ELR (cell line): ENCODE measurements at regions not wholly inside any gene's neighbourhood (a gene's known extent, or its start where the extent isn't known, plus 50 kb on each side); places are given as distances from the start of the nearest gene placed in this dataset.

Source experiments
- DNase-seq: peaks from one replicate; pipeline ENCODE4 v3.0.0-alpha.2; 2015; ENCODE audit warnings: low read depth

DNA sequence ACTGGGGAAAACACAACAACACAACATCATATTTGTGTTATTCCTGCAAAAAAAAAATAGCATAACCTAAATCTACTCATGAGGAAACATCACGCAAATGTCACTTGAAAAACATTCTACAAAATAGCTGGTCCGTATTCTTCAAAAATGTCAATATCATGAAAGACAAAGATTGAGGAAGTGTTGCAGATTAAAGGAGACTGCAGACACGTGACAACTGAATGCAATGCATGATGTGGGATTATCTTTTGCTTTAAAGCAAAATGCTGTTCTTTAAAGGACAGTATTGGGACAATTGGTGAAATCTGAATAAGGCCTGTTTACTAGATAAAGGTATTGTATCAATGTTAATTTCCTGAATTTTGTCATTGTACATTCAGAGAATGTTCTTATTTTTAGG, 157.7 kb downstream of the SMIM20 start:
- DNase-seq: no peak

DNA sequence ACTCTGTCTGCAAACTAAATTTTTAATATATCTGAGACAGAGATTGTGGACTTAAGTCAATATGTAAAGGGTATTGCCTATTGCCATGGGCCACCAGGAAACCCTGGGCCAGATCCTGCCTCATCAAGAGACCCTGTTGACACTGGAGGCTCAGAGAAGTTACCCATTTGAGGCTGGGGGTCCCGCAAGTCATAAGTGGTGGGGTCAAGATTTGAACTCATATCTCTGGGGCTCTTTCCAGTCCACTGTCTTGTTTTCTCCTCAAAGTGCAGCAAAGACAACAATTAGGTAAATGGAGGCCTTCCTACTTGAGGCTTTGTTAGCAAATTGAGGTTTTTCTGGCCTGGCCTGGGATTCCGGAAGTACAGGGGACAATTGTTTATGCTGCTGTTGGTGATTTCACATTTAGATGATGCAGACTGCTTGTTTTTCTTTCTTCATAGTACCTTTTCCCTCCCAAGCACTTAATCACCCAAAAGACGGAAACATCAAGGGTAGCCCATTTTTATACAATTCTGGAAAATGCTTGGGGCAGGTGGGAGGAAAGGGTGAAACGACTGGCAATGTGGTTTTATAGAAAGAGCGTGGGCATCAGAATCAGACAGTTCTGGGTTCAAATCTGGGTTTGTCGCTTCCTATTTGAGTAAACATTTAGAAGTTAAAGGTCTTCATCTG, 160.0 kb downstream of the SMIM20 start:
- no peak for DNase-seq

DNA sequence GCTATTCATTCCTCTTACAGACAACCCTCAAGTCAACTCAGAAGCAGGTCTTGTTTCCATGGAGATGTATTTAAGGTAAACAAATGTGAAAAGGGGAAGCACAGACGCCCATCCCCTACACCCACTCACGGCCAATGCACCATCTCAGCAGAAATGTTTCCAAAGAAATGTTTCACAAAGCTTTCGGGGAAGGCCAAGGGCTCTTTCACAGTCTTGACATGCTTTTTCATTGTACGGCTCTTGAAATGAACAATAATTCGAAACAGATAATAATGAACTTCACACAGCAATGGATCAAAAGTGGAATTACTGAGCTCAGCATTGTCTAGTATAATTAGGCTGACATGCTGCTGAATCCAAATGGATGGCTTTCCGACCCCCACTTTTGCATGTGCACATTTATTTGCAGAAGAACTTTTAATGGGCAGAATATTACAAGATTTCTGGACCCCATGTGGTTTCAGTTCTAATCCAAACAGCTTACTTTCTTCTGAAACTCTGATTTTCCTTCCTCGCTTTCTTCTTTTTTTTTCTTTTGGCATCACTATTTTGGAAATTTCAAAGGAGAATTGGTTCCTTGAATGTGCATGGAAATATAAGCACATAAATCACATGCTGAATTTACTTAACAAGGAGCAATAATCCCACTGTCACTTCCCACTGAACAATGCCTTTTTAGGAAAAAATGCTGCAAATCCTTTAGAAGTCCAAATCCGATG, 160.9 kb downstream of the SMIM20 start:
- DNase-seq: no peak

DNA sequence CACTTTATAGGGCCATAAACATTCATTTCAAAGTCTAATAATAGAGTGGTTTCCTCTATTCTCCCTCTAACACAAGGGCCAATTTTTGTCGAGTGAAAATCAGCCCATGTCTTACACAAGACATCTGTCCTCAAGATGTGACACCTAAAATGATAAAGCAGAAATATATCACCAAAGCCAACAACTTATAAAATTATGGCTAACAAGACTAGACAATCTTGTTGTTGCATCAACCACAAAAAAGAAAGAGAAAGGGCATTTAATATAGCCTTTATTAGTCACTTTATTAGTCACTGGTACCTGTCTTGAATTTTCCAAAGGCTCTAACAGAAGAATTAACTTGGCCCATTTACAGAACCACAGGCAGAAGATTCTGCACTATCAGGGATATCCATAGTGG, 161.6 kb downstream of the SMIM20 start:
- DNase-seq: peak; percentile 27

DNA sequence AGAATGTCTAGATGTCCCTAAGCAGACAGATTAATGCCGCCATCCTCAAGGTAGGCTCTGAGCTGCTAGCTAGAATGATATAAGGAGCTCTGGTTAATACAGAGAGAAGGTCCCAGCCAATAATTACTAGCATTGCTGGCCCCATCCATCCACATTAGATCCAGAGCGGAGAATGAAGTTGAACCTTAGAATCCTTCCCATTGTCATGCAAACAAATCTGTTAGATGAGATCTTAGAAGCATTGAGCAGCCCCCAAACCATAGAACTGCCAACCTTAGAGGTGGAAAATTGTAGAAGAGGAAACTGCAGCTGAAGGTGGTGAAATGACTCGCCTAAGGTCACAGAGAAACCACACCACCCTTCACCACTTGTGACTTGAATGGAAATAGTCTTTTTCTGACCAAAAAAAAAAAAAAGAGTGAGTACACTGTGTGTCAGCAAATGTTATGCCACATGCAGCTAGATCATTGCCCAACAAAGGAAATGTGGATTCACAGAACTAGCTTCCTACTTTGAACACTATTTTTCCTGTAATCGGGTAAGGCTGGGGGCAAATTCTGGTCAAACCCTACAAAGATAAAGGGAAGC, 162.1 kb downstream of the SMIM20 start:
- peak; percentile 82 for DNase-seq

DNA sequence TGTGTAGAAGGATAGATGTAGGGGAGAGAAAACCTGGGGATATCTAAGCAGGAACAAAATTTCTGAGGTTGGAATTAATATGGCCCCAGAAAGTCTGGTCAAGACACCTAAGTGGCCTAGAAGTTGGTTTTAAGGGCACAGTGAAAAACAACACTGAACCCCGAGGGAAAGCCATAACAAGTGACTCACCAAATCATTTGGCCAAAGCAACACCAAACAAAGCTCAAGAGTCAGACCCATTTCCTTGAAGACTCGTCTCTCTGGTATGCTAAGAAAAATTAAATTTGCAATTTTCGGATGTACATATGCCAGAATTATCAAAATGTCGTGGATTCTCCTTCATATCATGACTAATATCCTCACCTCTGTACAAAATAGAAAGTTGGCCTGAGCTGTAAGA, 162.9 kb downstream of the SMIM20 start:
- peak; percentile 78 for DNase-seq

DNA sequence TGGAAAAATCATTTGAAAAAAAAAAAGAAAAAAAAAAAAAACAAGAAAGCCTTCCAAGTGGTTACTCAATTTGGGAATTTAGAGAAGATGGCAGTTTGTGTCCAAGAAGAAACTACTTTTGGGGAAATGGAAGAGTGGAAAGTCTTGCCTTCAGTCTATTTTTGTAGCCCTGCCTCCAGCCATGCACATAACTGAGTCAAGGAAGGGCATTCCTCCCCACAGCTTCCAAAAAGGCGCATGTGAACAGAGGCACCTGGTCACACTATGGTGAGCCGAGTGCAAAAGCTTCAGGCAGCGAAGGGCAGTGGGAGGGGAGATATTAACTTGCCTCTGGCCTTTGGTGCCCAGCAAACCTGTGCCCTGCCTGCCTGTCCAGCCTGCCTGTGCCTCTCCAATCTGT, 163.7 kb downstream of the SMIM20 start:
- no peak for DNase-seq

DNA sequence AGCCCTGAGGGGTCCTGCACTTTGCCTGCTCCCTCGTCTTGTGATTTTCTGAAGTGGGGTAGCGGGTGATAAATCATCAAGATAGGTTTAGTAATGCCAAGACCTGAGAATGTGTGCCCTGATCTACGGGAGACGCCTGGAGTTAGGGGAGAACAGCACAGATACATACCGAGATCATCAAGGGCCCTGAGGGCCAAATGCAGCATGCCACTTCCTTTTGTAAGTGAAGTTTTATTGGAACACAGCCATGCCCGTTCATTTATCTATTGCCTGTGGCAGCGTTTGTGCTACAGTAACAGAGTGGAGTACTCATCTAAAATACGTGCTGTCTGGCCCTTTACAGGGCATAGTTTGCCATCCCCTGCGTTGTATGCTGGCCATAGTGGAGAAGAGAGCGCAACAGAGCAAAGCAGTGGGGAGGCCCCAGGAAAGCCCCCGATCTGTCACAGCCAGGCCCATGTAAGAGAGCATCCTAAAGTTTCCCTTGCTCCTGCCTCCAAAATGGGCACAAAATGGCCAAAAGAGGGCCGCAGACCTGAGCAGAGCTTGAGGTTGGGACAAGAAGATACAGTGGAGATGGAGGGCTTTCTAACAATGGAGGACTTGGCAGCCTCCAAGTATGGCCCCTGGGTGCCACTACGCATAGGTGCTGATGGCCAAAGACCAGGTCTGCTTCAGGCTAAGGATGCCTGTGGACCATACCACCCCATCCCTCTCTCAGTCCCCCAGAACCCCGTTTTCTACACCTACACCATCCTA, 167.0 kb downstream of the SMIM20 start:
- DNase-seq: no peak

DNA sequence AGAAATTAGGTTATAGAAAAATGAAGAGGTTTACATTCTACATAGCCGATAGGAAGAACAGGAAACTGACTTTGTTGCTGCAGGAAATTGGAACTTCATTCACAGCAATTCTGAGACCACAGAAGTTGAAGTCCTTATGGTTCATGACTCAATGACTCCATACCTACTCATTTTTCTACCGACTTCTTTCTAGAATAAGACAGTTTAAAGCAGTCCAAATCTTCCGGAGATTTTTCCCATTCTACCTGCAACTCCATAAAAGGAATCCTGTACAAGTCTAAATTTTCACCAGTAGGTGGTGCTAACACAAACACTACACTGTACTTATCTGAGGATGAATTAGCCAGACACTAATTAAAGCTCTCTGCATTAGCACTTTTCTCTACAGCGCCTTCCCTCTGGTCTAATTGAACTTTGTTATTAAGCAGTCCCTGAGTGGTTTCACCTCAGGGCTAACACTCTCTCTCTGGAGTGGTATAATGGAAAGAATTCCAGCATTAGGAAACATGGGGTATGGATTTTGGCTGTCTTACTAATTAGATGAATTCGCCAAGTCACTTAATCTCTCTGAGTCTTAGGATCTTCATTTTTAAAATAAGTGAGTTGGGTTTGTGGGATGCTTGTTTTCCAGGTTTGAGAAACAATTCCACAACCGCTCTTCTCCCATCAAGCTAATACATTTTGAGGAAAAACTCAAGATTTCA, 167.9 kb downstream of the SMIM20 start:
- DNase-seq: peak; percentile 59

DNA sequence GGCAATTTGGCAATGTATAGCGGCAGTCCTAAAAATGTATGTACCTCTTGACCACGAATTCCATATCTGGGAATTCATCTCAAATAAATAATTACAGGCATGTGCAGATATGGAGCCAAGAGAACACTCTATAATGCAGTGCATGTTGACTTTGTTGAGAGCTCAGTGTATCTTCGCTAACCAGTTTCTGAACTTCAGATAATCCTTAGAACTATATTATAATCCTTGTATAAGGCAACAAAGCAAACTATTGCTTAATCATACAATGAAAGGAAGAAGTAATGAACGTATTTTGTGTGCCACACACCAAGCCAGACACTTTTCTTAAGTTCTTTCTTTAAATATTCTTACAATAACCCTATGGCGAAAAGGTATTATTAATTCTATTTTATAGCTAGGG, 168.5 kb downstream of the SMIM20 start:
- DNase-seq: no peak

DNA sequence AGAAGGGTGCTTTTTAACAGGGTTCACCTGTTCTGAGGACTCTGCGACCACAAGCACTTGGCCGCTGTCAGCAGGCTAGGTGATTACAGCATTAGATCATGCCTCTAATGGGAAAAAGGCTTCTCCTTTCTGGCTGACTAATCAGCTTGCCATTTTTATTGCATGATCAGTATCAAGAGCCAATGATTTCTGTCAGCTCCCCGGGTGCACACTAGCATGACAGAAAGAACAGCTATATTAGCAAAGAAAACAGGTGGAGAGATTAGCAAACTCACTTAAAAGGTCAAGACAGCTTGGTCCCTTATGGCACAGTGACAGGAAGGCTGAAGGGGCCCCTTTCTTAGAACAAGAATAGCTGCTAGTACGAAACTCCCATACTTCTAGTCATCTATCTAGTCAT, 170.0 kb downstream of the SMIM20 start:
- peak; percentile 90 for DNase-seq

DNA sequence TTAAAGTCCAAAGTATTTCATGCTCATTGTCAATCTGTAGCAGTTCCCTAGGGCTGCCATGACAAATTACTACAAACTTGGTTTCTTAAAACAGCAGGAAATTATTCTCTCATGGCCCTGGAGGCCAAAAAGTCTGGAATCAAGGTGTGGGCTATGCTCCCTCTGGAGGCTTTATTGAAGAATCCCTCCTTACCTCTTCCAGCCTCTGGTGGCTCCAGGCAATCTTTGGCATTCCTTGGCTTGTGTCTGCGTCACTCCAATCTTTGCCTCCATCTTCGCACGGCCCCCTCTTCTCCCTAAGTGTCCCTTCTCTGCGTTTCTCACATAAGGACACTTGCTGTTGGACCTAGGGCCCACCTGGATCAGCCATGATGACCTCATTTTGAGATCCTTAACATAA, 170.4 kb downstream of the SMIM20 start:
- DNase-seq: no peak

DNA sequence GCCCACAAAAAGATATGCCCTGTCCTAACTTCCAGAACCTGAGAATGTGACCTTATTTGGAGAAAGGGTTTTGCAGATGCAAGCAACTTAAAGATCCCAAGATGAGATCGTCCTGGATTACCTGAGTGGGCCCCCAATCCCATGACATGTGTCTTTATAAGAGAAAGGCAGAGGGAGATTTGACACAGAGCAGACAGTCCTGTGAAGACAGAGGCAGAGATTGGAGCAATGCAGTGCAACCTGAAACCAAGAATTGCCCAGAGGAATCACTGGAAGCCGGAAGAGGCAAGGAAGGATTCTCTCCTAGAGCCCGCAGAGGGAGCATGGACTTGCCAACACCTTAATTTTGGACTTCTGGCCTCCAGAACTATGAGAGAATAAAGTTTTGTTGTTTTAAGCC, 171.5 kb downstream of the SMIM20 start:
- DNase-seq: no peak

DNA sequence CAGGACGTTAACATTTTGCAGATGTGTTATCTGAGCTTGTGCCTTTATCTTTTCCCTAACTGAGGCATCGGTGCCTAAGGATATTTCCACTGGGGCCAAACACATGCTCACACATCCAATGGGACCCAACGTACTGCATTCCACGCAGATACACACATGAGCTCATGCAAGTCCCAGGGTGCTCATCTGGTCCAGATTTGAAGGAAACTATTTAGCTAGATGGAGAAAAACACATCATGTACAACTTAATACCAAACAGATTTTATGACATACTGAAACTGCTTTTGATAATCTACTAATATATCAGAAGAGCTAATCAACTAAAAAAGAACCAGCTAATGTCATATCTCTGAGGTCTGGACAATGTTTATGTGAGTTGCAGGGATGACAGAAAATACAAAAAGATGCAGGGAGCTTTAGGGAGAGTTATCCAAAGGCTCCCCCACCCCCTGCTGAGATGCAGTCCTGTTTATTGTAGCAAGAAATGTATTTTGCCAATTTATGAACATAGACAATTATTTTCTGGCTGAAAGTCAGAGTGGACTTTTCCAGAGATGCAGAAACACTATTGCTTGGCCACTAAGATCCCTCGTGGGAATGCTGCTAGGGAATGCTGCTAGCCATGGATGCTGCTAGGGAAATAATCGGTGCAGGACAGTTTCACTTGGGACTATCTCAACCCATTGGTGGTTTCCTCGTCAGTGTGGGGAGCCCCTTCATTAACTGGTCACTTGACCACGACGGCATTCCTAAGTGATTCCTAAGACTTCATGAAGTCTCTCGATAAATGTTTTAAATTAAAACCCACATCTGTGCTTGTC, 172.8 kb downstream of the SMIM20 start:
- DNase-seq: peak; percentile 70

DNA sequence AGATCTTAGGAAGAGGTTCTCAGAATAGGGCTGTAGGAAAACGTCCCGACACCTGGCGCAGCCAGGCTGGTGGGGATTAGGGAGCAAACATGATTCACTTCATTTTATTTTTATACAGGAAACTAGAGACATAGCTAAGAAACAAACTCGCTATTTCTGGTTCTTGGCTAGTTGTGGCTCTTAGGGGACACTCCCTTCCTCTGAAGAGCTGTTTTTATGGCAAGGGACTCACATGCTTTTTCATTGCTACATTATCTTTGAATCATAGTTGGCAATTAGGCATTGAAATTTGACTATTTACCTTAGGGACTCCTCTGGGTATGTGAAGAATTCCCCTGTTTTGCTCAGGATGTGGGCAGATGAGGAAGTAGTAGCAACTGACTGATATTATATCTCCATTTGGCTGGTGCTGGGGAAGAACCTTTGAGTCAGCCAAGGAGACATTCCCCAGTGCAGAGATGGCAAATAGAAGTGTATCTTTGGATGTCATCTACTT, 174.5 kb downstream of the SMIM20 start:
- DNase-seq: peak; percentile 85

DNA sequence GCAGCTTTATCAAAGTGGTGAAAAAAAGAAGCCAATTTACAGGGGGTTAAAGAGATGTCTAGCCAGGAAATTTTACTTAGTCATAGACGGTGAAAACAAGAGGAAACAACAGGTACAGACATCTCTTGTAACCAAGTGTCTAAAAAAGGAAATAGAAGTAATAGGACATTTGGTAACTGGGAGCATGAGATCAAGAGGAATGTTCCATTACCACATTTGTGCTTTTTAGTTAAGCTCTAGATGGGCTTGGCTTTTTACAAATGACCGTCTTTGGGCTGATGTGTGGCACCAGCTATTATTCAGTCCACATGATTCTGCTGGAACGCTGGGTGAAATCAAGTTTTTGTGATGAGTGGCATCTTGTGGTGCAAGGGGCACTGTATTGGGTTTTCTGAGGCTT, 179.5 kb downstream of the SMIM20 start:
- DNase-seq: no peak

DNA sequence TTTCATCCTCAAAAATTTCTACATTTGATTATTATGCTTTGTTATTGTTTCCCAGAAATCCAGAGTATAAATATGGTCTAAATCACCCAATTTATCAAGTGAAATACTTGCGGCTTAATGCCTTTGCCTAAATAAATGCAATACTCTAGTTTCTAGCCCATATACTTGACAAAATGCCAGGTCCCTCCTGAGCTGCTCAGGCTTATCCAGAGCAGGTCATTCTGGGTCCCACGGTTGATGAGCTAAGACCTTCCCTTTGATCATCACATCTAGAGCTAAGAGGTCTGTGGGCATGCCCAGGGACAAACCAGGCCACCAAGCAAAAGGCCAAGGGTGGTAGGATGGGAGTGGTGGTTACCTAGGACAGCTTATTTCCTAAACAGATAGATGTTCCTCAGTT, 180.1 kb downstream of the SMIM20 start:
- DNase-seq: no peak

DNA sequence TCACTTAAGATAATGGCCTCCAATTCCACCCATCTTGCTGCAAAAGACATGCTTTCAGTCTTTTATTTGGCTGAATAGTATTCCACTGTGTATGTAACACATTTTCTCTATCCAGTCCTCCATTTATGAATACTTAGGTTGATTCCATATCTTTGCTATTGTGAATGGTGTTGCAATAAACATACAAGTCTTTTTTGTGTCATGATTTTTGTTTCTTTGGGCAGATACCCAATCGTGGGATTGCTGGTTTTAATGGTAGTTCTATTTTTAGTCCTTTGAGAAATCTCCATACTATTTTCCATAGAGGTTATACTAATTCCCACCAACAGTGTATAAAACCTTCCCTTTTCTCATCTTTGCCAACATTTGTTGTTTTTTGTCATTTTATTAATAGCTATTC, 180.9 kb downstream of the SMIM20 start:
- DNase-seq: no peak

DNA sequence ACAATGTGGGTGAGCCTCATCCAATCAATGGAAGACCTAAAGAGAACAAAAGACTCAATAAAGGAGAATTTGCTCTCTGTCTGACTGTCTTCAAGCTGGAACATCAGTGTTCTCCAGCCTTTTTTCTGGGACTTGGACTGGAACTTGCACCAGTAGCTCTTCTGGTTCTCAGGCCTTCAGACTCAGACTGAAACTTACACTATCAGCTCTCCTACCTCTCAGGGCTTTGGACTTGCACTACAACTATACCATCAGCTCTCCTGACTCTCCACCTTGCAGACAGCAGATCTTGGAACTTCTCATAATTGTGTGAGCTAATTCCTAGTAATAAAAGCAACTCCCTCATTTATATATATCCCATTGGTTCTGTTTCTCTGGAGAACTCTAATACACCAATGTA, 185.9 kb downstream of the SMIM20 start:
- DNase-seq: no peak

DNA sequence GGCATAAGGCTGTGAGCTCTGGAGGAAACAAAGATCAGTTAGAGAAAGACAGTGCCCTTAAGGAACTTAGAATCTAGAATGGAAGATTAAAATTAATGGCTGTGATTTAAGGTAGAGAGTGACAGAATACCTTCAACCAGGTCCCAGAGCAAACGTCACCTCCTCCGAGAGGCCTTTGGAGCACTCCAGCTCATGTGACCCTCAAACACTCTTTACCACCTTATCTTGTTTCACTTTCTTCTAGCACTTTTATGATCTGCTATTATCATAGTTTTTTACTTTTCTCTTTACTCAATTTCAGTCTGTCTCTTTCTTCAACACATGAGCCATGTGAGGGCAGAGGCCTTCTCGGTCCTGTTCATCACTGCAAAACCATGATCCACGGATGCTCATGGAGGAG, 187.0 kb downstream of the SMIM20 start:
- no peak for DNase-seq

DNA sequence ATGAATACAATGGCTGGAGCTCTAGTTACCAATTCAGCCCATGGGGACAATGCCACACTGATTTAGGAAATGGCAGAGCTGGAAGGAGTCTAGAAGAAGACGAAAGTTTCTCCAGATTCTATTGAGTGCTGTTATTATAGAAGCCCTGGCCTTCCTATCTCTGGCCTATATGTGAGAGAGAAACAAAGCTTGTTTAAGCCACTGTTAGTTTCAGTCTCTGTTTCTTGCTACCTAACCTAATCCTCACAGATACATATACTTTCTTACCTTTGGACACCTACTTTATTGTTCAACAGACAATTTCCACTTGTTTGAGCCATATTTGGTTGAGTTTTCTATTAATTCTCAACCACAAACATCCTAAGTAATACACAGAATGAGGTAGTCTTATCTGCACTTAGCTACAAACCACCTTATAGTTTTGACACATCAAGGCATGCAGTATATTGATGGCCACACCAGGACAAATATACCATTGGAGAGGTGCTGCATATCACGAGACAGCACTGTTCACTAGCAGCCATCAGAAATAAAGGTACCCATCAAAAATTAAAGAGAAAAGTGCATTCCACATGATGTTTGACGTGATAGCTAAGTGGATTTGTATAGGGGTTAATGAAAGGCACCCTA, 190.2 kb downstream of the SMIM20 start:
- DNase-seq: no peak
